GM12878 (cell line): ENCODE measurements at regions not wholly inside any gene's neighbourhood (a gene's known extent, or its start where the extent isn't known, plus 50 kb on each side); places are given as distances from the start of the nearest gene placed in this dataset.

ENCODE experiments used
- BACH1 ChIP-seq: fragments of 450-650 bp; IDR thresholded peaks from 2 replicates; pipeline ENCODE4 v1.6.1; 2017; ENCODE audit warnings: mild to moderate bottlenecking, borderline replicate concordance
- CHD1 ChIP-seq: IDR thresholded peaks from 2 replicates; pipeline ENCODE4 v1.6.1; 2012; ENCODE audit warnings: low read depth, low read length, improper control_type of control experiment
- TAF1 ChIP-seq: IDR thresholded peaks from 2 replicates; pipeline ENCODE4 v1.6.1; 2011; ENCODE audit warnings: mild to moderate bottlenecking, low read depth, low read length, borderline replicate concordance

GRCh38 chr7:31408140-31408729, 67.7 kb upstream of the NEUROD6 start:
- TF ChIP-seq BACH1: no peak
- TF ChIP-seq CHD1: no peak
- TF ChIP-seq TAF1: no peak
